Activated CD4-positive, alpha-beta T cell treated with anti-CD3 and anti-CD28 coated beads, Interleukin-2, amount 50 U/mL, for 1 hour (primary cell): ENCODE measurements at regions not wholly inside any gene's neighbourhood (a gene's known extent, or its start where the extent isn't known, plus 50 kb on each side); places are given as distances from the start of the nearest gene placed in this dataset.

Source experiments
- DNase-seq: peaks from one replicate; pipeline ENCODE4 v3.0.0-alpha.2; 2020

DNA sequence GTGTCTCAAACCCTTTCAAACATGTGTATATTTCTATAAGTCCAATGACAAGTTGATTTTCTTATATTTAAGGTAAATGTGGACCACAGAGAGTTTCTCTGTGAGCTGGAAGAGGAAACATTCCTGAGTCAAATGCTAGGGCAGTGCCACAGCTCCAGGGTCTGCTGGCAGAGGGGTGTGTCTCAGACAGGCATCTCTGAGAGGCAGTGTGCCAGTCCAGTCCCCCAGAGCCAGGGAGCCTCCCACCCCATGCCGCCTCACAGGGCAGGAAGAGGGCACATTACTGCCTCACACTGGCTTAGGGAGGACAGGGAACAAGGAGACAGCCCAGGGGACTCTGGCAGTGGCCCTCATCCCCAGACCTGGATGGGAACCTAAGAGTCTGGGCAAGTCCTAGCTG lies 120.2 kb downstream of the TENT4A start:
- no peak for DNase-seq

DNA sequence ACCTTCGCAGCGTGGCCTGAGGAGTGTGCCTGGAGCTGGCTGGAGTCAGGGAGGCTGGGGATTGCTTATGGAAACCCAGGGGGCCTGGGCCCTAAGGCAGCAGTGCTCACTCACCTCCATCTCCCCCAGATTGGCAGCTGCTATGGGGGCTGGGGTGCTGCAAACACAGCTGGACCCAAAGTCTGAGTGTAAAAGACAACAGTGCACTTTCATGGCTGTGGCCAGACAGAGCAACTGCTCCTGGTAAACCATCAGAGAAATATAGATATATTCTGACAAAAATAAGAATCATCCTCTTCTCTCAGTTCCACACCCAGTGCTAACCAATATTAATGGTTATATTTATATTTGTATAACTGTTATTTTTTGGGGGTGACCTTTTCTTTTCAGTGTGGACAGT lies 123.9 kb downstream of the TENT4A start:
- DNase-seq, result no peak

- DNase-seq, result peak; percentile 13
Observed at GRCh38 chr5:6837519-6838110, 124.4 kb downstream of the TENT4A start.

GRCh38 chr5:6838736-6839135 lies 125.5 kb downstream of the TENT4A start:
- DNase-seq, result no peak

GRCh38 chr5:6840136-6840793 lies 127.0 kb downstream of the TENT4A start:
- DNase-seq, result no peak

DNA sequence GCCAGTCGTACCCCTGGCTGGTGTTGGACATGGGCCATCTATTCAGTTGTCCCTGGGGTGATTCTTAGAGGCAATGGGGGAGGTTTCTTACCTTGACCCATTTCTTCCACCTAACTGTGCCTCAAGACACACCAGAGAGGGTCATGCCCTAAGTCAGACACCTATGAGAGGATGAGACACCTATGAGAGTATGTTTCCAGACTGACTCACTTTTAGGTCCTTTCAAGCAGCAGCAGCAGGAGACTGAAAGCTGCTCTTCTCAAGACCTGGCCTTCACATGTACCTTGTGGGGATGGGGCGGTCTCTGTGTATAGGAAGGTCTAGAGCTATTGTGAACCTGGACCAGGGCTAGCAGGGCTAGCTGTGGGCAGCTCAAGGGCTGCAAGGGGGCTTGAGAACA lies 130.1 kb downstream of the TENT4A start:
- no peak for DNase-seq

GRCh38 chr5:6843821-6844220 lies 130.6 kb downstream of the TENT4A start:
- DNase-seq, result no peak

DNA sequence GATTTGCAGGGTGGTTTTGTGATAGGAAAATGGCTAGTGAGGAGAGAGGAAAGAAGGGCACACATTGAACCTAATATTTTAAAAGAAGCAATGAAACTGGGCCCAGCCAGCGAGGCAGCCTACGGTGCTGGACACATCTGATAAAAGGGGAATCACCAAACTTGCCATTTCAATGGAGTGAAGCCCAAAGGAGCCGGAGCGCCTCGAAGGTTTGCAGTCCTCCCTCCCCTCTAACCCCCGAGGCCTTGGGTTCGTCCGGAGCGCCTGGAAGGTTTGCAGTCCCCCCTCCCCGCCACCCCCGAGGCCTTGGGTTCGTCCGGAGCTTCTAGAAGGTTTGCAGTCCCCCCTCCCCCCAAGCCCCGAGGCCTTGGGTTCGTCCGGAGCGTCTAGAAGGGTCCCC lies 132.6 kb downstream of the TENT4A start:
- DNase-seq, result no peak

GRCh38 chr5:6847870-6848269 lies 134.6 kb downstream of the TENT4A start:
- DNase-seq, result no peak

- no peak for DNase-seq
Observed at GRCh38 chr5:6849316-6850105, 136.3 kb downstream of the TENT4A start.

DNA sequence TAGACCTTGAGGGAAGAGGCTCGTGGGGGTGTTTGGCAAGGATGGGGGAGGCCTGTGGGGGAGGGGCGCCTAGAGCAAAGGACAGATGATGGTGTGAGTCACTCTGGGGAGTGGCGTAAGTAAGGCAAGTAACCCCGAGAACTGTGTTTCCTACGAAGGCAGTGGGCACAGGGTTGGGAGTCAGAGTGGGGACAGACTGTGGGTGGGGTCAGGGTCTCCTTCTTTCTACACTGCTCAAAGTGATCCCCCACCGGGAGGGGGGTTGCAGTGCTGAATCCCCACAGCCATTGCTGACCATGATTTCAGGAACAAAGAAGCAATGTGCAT lies 136.8 kb downstream of the TENT4A start:
- no peak for DNase-seq

DNA sequence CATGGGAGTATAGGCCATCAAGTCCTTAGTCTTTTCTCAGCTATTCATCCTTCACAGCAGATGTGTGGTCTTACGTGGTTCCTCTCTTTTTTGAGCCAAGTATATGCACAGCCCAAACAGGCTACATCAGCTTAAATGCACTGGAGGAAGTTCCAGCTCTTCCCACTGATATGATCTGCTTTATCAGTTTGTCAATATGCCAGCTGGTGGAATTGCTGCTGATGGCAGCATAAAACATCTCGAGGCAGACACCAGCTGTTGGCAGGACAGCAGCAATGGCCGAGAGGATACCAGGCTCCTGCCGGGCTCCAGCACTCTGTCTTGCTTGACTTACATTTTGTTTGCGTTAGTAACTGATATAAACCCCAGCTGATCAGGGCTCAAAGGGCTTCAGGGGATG lies 143.4 kb downstream of the TENT4A start:
- no peak for DNase-seq

DNA sequence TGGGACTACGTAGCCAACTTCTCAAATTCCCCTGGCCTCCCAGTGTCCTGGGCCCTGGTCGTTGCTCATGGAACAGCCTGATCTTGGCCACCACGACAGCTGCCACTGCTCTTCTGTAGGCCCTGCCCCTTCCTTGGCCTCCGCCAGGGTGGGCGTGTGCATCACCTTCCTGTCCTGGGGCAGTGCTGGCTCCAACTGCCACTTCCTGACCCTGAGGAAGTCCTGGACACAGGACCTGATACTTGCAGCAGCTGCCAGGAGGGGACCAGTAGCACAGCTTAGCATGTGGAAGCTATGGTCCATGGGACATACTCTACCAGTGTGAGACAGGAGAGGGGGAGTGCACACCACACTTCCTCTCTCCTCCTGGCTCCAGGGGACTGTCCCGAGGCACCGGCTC lies 145.2 kb downstream of the TENT4A start:
- DNase-seq, result no peak

DNA sequence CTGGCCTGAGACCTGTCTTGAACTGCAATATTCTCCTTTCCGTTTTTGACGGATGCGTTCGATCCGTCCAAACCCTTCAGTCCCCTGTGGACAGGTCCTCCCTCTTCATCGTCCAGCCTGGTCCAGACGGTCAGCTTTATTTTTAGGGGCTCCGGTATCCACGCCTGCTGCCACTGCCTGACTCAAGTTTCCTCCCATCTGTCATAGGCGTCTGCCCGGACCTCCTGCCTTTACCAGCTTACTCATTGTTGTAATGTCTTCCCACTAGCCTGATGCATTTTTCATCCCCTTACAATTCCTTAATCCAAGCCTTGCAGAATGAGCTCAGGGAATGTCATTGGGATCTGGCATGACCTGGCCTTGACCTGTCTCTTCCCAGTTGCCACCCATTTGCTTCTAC lies 145.8 kb downstream of the TENT4A start:
- no peak for DNase-seq

GRCh38 chr5:6859951-6860638 lies 146.9 kb downstream of the TENT4A start:
- no peak for DNase-seq

- DNase-seq, result no peak
Observed at GRCh38 chr5:6861036-6861435, 147.8 kb downstream of the TENT4A start.

DNA sequence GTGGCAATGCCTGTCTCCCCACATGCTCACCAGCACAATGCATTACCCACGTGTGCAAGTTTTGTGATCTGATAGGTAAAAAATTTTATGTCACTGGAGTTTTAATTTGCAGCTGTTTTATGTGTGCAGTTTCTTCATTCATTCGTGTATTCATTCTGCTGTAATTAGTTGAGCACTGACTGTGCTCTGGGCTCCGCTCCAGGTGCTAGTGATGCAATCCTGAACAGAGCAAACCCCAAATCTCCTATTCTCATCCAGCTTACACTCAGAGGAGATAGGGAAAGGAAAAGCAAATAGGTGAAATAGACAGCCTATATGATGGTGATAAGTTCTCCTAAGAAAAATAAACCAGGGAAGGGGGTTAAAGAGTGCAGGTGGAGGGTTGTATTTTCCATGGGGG lies 148.4 kb downstream of the TENT4A start:
- no peak for DNase-seq

GRCh38 chr5:6862306-6862705 lies 149.1 kb downstream of the TENT4A start:
- no peak for DNase-seq

GRCh38 chr5:6867712-6868111 lies 154.5 kb downstream of the TENT4A start:
- DNase-seq, result no peak

- no peak for DNase-seq
Observed at GRCh38 chr5:6868171-6868570, 154.9 kb downstream of the TENT4A start.

DNA sequence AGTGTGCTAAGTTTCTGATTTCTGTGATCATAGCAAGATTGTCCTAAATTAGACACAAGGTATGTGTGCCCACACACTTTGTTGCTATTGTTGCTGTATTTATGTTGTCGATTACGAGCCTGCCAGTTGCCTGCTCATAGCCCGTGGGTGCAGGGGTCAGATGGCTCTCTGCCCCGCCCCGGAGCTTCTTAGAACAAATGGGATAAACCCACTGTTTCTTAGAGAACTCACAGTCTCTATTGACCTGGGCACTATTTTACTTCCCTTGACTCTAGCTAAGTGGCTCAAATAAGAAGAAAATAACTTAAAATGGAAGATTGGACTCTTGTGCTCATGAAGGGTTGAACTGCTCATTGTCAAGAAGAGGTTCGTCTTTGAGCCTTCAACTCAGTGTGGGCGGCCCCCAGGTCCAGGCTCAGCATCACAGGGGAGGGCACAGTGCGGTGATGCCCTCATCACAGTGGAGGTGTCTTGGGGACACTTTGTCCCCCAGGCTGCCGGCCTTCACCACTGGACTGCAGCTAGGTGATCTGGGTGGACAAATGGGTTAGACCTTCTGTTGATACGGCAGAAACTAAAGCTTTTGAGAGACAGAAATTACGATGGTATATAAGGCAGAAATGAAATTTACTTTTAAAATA lies 155.5 kb downstream of the TENT4A start:
- DNase-seq, result no peak

GRCh38 chr5:6869677-6870076 lies 156.4 kb downstream of the TENT4A start:
- DNase-seq, result no peak

DNA sequence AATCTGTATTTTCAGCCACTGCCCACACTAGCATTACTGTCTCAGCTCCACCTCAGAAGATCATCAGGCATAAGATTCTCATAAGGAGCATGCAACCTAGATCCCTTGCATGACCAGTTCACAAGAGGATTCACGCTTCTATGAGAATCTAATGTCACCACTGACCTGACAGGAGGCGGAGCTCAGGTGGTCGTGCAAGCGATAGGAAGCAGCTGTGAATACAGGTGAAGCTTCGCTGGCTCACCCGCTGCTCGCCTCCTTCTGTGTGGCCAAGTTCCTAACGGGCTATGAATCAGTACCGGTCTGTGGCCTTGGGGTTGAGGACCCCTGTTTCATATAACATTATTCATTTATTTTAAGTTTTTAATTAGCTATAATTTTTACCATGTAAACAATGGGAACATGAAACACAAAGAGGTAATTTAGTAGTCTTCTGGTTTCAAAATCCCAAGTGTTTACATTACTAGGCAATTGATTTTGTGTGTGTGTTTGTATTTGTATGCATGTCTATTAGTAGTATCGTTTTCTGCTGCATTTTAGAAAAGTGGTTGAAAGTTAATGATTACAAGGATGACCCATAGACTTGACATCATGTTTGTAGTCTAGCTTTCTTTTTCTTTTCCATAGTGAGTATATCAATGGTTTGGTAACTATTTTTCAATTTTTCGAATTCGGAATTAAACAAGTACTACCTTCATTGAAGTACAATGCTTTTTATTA lies 159.4 kb downstream of the TENT4A start:
- no peak for DNase-seq
